K562 (cell line): ENCODE measurements at regions not wholly inside any gene's neighbourhood (a gene's known extent, or its start where the extent isn't known, plus 50 kb on each side); places are given as distances from the start of the nearest gene placed in this dataset.

Experiments
- ATAC-seq: fragments of 200-7000 bp; cut with Tn5 transposase; 3 replicates; pipeline ENCODE4 v1.9.1; 2020; ENCODE audit warnings: moderate library complexity
- BruUV-seq: library from RNA; stranded (reverse); fragments of 400-500 nt; replicated peaks from 2 replicates; lab custom pipeline; 2021; lab: Mats Ljungman, UMichigan
- CTCF ChIA-PET: fragments of 300-600 bp; formaldehyde crosslinking; extraction: SDS; loops from one replicate; lab custom pipeline; 2021; ENCODE audit warnings: low intra/inter-chr PET ratio; lab: Yijun Ruan, JAX
- POLR2A ChIA-PET: fragments of 300-600, 350-650 bp; sonication (Branson Sonifier 250); formaldehyde crosslinking; extraction: SDS; loops from one replicate; lab custom pipeline; 2021; ENCODE audit warnings: antibody characterized with exemption, inconsistent platforms; lab: Yijun Ruan, JAX
- DNase-seq, 4 experiments: peaks; one replicate each; pipeline versions ENCODE4 v3.0.0 to v3.0.0-alpha.2; 2011 to 2018; ENCODE audit warnings: low spot score in 3 of 4, mixed read lengths in 3 of 4; ENCODE audit errors: extremely low read depth in 1 of 4
- FAIRE-seq: peaks from 2 replicates; lab custom pipeline; 2011; peaks lifted over from hg19 to GRCh38; lab: Jason Lieb, UNC
- H2AFZ ChIP-seq: 2 replicates; pipeline ENCODE4 v1.6.0; 2011; ENCODE audit warnings: low read depth, low read length, control low read depth, inconsistent platforms
- H3K27ac ChIP-seq: fragments of 200-600 bp; 3 replicates; pipeline ENCODE4 v1.8.0; 2011; ENCODE audit warnings: low read depth, mild to moderate bottlenecking, control low read depth, inconsistent platforms, low read length, moderate library complexity, mixed read lengths; ENCODE audit errors: extremely low read depth
- H3K27me3 ChIP-seq, 2 experiments: fragments of 300-600 bp in 1 of 2; 2 replicates in 1 of 2; 3 replicates in 1 of 2; pipeline versions ENCODE4 v1.6.0 to v1.8.0; 2011; ENCODE audit warnings: inconsistent platforms in 2 of 2, low read length in 2 of 2, mild to moderate bottlenecking in 1 of 2, mixed read lengths in 1 of 2, moderate library complexity in 1 of 2; ENCODE audit not compliant: control insufficient read depth in 2 of 2, insufficient read depth in 2 of 2
- H3K36me3 ChIP-seq: fragments of 300-600 bp; 3 replicates; pipeline ENCODE4 v1.8.0; 2011; ENCODE audit warnings: mild to moderate bottlenecking, low read length, inconsistent platforms; ENCODE audit not compliant: control insufficient read depth, insufficient read depth
- H3K4me1 ChIP-seq, 2 experiments: fragments of 200-600 bp in 1 of 2; replicated peaks in 1 of 2; 2 replicates in 1 of 2; 3 replicates in 1 of 2; pipeline versions ENCODE4 v1.5.1 to v1.8.0; 2011; ENCODE audit warnings: inconsistent platforms in 2 of 2, low read length in 2 of 2, mild to moderate bottlenecking in 1 of 2, mixed read lengths in 1 of 2, moderate library complexity in 1 of 2; ENCODE audit not compliant: control insufficient read depth in 2 of 2, insufficient read depth in 2 of 2
- H3K4me2 ChIP-seq: 2 replicates; pipeline ENCODE4 v1.6.1; 2011; ENCODE audit warnings: low read length, control low read depth, inconsistent platforms, mixed read lengths; ENCODE audit not compliant: insufficient read depth
- H3K4me3 ChIP-seq: fragments of 200-600 bp; sonication (generic), shearing (Covaris generic); 2 replicates; pipeline ENCODE4 v1.5.1; 2016; ENCODE audit warnings: control low read depth, inconsistent platforms
- H3K79me2 ChIP-seq: fragments of 200-600 bp; 3 replicates; pipeline ENCODE4 v1.8.0; 2011; ENCODE audit warnings: low read length, inconsistent platforms; ENCODE audit not compliant: control insufficient read depth, insufficient read depth
- H3K9ac ChIP-seq, 2 experiments: 2 replicates each; pipeline versions ENCODE4 v1.6.0 to v1.6.1; 2011; ENCODE audit warnings: low read depth in 2 of 2, low read length in 2 of 2, control low read depth in 1 of 2, inconsistent platforms in 1 of 2, mild to moderate bottlenecking in 1 of 2, mixed read lengths in 1 of 2; ENCODE audit not compliant: insufficient read depth in 1 of 2
- H3K9me1 ChIP-seq: one replicate; pipeline ENCODE4 v1.6.0; 2011; ENCODE audit warnings: inconsistent platforms, mild to moderate bottlenecking, low read length, moderate library complexity; ENCODE audit not compliant: control insufficient read depth, insufficient read depth
- H3K9me3 ChIP-seq: replicated peaks from 2 replicates; pipeline ENCODE4 v1.5.1; 2011; ENCODE audit warnings: low read depth, low read length, inconsistent platforms; ENCODE audit not compliant: control insufficient read depth, insufficient read depth
- H4K20me1 ChIP-seq: replicated peaks from 2 replicates; pipeline ENCODE4 v1.6.1; 2011; ENCODE audit warnings: low read length, inconsistent platforms, mixed read lengths; ENCODE audit not compliant: control insufficient read depth, insufficient read depth
- CREB1 ChIP-seq, 2 experiments: sonication (generic) in 1 of 2; formaldehyde crosslinking in 1 of 2; IDR thresholded peaks; 2 replicates each; pipeline versions ENCODE4 v1.6.1 to v1.8.0; 2012 to 2022; ENCODE audit warnings: inconsistent platforms in 1 of 2, mild to moderate bottlenecking in 1 of 2, missing genetic modification reagents in 1 of 2, moderate library complexity in 1 of 2
- ELF1 ChIP-seq: fragments of 200-800 bp; sonication (Bioruptor generic); IDR thresholded peaks from 2 replicates; pipeline ENCODE4 v1.6.1; 2016; ENCODE audit warnings: missing genetic modification characterization, missing compliant biosample characterization
- ILF3 ChIP-seq: fragments of 450-650 bp; IDR thresholded peaks from 2 replicates; pipeline ENCODE4 v1.6.1; 2018; ENCODE audit warnings: antibody characterized with exemption, mild to moderate bottlenecking, moderate library complexity, borderline replicate concordance
- RAD51 ChIP-seq: fragments of 450-650 bp; IDR thresholded peaks from 2 replicates; pipeline ENCODE4 v1.7.1; 2016; ENCODE audit warnings: low read depth, mild to moderate bottlenecking, borderline replicate concordance
- RHOXF2B ChIP-seq: fragments of 250-450 bp; sonication (Bioruptor Pico); conservative IDR thresholded peaks from 2 replicates; pipeline ENCODE4 v1.5.1; 2021
- TEAD1 ChIP-seq, 2 experiments: fragments of 450-650 bp in 1 of 2; sonication (generic) in 1 of 2; formaldehyde crosslinking; IDR thresholded peaks; 2 replicates each; pipeline versions ENCODE4 v1.4.0 to v1.8.0; 2020 to 2022; ENCODE audit warnings: mild to moderate bottlenecking in 2 of 2, missing genetic modification reagents in 1 of 2
- ZNF780A ChIP-seq: fragments of 250-450 bp; sonication (Bioruptor Pico); IDR thresholded peaks from 2 replicates; pipeline ENCODE4 v1.5.0; 2021; ENCODE audit warnings: mild to moderate bottlenecking
- in situ Hi-C: fragments of 300-500 bp; cut with MboI; formaldehyde crosslinking; loops from 4 replicates; pipeline ENCODE4 v1.15.0; 2018; ENCODE audit warnings: inconsistent platforms, mixed read lengths
- intact Hi-C: fragments of 100-400 bp; cut with micrococcal nuclease; formaldehyde crosslinking; loops from 2 replicates; pipeline ENCODE4 v1.14.2; 2022
- TF ChIP-seq, protein P1 (sequence below): fragments of 450-650 bp; IDR thresholded peaks from 2 replicates; pipeline ENCODE4 v1.6.1; 2016; ENCODE audit warnings: low read depth, mild to moderate bottlenecking, moderate library complexity
- TF ChIP-seq, protein P2 (sequence below): sonication (generic); formaldehyde crosslinking; IDR thresholded peaks from 2 replicates; pipeline ENCODE4 v1.4.0; 2020; ENCODE audit warnings: mild to moderate bottlenecking, missing genetic modification reagents
- TF ChIP-seq, protein P3 (sequence below): fragments of 250-450 bp; sonication (Bioruptor Pico); IDR thresholded peaks from 2 replicates; pipeline ENCODE4 v1.4.0; 2020; ENCODE audit warnings: mild to moderate bottlenecking, moderate library complexity
- TF ChIP-seq, protein P4 (sequence below): fragments of 450-650 bp; formaldehyde crosslinking; conservative IDR thresholded peaks from 2 replicates; pipeline ENCODE4 v1.4.0; 2022; ENCODE audit warnings: mild to moderate bottlenecking, missing genetic modification characterization

DNA sequence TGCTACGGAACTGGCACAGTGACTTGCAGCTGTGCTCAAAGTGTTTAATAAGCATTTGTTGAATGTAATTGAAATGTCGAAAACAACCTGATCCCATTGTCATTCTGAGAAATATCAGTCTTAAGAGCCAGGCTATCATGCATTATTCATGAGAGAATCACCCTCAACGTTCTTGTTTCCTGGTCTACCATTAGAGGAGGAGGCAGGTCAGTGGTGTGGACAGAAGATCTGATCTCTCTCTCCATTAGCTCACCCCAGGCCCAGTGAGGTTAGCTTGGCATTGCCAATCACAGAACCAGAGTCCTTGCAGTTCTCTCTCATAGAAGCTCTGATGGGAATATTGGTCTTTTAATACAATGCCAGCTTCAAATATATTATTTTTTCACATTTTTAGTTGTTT, 121.1 kb upstream of the SPON1 start (continued):
- TF ChIP-seq, protein P1, sequence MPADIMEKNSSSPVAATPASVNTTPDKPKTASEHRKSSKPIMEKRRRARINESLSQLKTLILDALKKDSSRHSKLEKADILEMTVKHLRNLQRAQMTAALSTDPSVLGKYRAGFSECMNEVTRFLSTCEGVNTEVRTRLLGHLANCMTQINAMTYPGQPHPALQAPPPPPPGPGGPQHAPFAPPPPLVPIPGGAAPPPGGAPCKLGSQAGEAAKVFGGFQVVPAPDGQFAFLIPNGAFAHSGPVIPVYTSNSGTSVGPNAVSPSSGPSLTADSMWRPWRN: no peak
- TF ChIP-seq RHOXF2B (CRISPR knock-in tag): no peak
- TF ChIP-seq, protein P2, sequence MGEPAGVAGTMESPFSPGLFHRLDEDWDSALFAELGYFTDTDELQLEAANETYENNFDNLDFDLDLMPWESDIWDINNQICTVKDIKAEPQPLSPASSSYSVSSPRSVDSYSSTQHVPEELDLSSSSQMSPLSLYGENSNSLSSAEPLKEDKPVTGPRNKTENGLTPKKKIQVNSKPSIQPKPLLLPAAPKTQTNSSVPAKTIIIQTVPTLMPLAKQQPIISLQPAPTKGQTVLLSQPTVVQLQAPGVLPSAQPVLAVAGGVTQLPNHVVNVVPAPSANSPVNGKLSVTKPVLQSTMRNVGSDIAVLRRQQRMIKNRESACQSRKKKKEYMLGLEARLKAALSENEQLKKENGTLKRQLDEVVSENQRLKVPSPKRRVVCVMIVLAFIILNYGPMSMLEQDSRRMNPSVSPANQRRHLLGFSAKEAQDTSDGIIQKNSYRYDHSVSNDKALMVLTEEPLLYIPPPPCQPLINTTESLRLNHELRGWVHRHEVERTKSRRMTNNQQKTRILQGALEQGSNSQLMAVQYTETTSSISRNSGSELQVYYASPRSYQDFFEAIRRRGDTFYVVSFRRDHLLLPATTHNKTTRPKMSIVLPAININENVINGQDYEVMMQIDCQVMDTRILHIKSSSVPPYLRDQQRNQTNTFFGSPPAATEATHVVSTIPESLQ (CRISPR knock-in tag): no peak
- TF ChIP-seq, all 486 proteins: peak for 0

DNA sequence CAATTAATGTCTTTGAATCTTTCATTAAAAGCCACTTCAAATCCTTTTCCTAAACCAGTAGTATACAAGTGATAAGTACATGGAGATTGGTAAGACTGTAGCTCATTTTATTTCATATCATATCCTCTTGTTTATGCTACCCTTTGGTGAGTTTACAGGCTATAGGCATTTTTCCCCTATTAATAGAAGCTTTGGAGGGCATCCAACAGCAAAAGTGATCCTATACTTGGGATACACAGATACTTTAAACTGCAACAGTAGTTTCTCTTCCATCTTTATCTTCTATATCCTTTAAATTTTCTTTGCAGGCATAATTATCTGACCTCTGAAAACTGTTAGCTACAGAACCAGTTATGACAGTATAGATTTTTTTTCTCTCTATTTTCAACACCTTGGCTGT, 114.5 kb upstream of the SPON1 start:
- Histone ChIP-seq H3K9me3 (no peaks in the 10 kb centered on the region), H3K4me1 (no peaks in the 10 kb centered on the region), H3K36me3 (no peaks in the 10 kb centered on the region), H3K9ac (no peak overlapping the region), H3K4me2 (no peak overlapping the region), H4K20me1 (no peaks in the 10 kb centered on the region), H3K27ac (no peak overlapping the region), H3K9me1 (no peaks in the 10 kb centered on the region), H3K27me3 (peaks cover 11 to 13% of the 10 kb centered on the region in 2 experiments), H2AFZ (no peak overlapping the region), H3K79me2 (no peaks in the 10 kb centered on the region), H3K4me3 (no peak overlapping the region)
- intact Hi-C loops: no loop called here
- FAIRE-seq (no peak), DNase-seq (no peak), ATAC-seq (no peak)
- BruUV-seq: no TSS peak
- in situ Hi-C loops: no loop called here
- ChIA-PET CTCF (no interaction called here), POLR2A (interaction anchor here (0.8 to 1.1 kb wide), 4 partner anchors 9 to 25 kb away, joined by 3 to 5 read pairs (median 4); no protein-coding TSS in a partner anchor)
- TF ChIP-seq, protein P3, sequence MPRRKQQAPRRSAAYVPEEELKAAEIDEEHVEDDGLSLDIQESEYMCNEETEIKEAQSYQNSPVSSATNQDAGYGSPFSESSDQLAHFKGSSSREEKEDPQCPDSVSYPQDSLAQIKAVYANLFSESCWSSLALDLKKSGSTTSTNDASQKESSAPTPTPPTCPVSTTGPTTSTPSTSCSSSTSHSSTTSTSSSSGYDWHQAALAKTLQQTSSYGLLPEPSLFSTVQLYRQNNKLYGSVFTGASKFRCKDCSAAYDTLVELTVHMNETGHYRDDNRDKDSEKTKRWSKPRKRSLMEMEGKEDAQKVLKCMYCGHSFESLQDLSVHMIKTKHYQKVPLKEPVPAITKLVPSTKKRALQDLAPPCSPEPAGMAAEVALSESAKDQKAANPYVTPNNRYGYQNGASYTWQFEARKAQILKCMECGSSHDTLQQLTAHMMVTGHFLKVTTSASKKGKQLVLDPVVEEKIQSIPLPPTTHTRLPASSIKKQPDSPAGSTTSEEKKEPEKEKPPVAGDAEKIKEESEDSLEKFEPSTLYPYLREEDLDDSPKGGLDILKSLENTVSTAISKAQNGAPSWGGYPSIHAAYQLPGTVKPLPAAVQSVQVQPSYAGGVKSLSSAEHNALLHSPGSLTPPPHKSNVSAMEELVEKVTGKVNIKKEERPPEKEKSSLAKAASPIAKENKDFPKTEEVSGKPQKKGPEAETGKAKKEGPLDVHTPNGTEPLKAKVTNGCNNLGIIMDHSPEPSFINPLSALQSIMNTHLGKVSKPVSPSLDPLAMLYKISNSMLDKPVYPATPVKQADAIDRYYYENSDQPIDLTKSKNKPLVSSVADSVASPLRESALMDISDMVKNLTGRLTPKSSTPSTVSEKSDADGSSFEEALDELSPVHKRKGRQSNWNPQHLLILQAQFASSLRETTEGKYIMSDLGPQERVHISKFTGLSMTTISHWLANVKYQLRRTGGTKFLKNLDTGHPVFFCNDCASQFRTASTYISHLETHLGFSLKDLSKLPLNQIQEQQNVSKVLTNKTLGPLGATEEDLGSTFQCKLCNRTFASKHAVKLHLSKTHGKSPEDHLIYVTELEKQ (CRISPR knock-in tag): no peak
- no peak for TF ChIP-seq ELF1 (tag)
- TF ChIP-seq, protein P4, sequence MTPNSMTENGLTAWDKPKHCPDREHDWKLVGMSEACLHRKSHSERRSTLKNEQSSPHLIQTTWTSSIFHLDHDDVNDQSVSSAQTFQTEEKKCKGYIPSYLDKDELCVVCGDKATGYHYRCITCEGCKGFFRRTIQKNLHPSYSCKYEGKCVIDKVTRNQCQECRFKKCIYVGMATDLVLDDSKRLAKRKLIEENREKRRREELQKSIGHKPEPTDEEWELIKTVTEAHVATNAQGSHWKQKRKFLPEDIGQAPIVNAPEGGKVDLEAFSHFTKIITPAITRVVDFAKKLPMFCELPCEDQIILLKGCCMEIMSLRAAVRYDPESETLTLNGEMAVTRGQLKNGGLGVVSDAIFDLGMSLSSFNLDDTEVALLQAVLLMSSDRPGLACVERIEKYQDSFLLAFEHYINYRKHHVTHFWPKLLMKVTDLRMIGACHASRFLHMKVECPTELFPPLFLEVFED (CRISPR knock-in tag): no peak
- no peak for TF ChIP-seq ZNF780A (CRISPR knock-in tag)
- TF ChIP-seq TEAD1 (CRISPR knock-in tag; IDR thresholded peaks at IDR 0.05): no peak
- no peak for TF ChIP-seq RAD51
- TF ChIP-seq CREB1 (IDR thresholded peaks at IDR 0.05): no peak
- no peak for TF ChIP-seq CREB1 (CRISPR knock-in tag; IDR thresholded peaks at IDR 0.05)
- no peak for TF ChIP-seq ILF3
